Loucy (cell line): ENCODE measurements at regions not wholly inside any gene's neighbourhood (a gene's known extent, or its start where the extent isn't known, plus 50 kb on each side); places are given as distances from the start of the nearest gene placed in this dataset.

ENCODE experiments used
- EZH2phosphoT487 ChIP-seq: fragments of 200-600 bp; IDR thresholded peaks from 2 replicates; pipeline ENCODE4 v1.6.1; 2018; ENCODE audit warnings: antibody characterized with exemption, mild to moderate bottlenecking, moderate library complexity, borderline replicate concordance
- TF ChIP-seq, protein P1 (sequence below): fragments of 200-600 bp; sonication (generic); conservative IDR thresholded peaks from 2 replicates; pipeline ENCODE4 v1.5.1; 2014; ENCODE audit warnings: mild to moderate bottlenecking, antibody characterized with exemption, low read length

DNA sequence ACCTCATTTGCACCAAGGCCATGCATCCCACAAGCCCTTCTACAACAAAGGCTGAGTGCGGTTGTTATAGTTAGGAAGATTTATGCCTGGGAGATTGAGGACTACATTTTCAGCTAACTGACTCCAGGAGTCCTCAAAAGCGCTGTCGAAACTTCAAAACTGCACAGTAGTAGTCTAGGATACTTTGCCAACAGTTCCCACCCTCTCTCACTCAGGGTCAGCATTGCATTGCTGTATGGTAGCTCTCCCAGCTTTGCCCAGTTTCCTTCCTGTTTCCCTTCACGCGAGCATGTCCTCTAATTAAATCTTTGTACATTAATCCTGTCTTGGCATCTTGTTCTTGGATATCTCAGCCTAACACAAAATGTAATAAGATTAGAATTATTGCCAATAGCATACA lies 420.6 kb upstream of the UBE2E3 start:
- TF ChIP-seq, protein P1, sequence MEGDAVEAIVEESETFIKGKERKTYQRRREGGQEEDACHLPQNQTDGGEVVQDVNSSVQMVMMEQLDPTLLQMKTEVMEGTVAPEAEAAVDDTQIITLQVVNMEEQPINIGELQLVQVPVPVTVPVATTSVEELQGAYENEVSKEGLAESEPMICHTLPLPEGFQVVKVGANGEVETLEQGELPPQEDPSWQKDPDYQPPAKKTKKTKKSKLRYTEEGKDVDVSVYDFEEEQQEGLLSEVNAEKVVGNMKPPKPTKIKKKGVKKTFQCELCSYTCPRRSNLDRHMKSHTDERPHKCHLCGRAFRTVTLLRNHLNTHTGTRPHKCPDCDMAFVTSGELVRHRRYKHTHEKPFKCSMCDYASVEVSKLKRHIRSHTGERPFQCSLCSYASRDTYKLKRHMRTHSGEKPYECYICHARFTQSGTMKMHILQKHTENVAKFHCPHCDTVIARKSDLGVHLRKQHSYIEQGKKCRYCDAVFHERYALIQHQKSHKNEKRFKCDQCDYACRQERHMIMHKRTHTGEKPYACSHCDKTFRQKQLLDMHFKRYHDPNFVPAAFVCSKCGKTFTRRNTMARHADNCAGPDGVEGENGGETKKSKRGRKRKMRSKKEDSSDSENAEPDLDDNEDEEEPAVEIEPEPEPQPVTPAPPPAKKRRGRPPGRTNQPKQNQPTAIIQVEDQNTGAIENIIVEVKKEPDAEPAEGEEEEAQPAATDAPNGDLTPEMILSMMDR, result no peak
- no peak for TF ChIP-seq EZH2phosphoT487
